HG03457 (cell line): ENCODE measurements at regions not wholly inside any gene's neighbourhood (a gene's known extent, or its start where the extent isn't known, plus 50 kb on each side); places are given as distances from the start of the nearest gene placed in this dataset.

ENCODE experiments used
- ATAC-seq: cut with Tn5 transposase; IDR thresholded peaks from one replicate; pipeline ENCODE4 v1.9.1; 2021; ENCODE audit warnings: moderate number of reproducible peaks; ENCODE audit not compliant: unreplicated experiment

DNA sequence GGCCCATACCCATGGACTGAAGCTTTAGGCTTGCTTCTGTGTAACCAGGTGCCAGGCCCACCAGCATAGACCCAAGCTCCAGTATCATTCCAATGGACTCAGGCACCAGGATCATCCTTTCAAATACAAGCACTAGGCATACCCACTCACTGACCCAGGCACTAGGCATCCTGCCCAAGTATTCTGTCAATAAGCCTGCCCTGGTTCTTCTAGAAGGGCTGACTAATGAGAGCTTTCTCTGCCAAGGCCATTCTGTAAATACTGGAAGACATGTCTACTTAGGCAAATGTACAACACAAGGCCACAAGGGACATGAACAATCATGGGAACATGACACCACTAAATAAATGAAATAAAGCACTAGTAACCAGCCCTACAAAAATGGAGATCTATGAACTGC, 352.2 kb downstream of the FSCB start:
- ATAC-seq = no peak

DNA sequence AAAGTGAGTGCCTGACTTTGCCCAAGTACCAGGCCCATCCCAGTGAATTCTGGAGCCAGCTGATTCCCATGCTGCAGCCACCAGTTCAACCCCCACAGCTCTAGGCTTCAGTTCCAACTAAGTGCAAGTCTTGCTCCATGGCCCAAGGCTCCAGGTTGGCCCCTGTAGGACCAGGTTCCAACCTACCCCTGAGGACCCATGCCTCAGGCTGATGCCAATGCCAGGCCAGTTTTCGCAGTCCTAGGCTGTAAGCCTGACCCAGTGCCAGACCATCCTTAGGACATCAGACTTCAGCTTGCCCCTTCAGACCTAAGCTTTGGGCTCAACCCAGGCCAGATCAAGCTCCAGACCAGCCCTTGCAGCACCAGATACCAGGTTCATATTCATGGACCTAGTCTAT, 352.6 kb downstream of the FSCB start:
- no peak for ATAC-seq

DNA sequence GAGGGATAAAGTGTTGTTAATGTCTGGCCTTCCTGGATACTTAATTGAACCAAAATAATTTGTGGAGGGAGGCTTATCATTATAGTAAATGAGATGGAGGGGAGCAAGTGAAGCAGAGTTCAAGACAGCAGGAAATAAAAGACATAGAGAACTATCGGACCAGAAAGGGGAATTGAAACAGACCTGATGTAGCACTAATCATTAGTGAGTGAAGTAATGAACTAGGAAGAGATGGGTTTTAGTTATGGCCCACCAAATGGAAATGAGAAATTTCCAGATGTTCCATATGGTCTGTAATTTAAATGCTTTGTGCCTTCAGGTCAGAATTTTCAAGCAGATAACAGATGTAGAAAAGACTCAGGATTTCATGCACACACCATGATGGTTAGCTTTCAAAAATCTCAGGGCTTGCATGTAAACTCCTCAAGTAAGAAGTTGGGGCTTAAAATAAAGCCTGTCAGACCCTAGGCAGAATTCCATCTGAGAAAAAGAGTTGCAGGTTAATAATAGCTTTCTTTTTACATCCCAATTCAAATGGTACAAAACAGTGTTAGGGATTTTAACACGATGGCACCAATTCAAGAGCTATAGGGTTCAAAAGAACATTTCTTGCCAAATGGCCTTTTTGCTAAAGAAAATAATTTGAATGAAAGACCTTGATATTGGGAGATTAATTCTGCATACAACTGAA, 355.8 kb downstream of the FSCB start:
- no peak for ATAC-seq

DNA sequence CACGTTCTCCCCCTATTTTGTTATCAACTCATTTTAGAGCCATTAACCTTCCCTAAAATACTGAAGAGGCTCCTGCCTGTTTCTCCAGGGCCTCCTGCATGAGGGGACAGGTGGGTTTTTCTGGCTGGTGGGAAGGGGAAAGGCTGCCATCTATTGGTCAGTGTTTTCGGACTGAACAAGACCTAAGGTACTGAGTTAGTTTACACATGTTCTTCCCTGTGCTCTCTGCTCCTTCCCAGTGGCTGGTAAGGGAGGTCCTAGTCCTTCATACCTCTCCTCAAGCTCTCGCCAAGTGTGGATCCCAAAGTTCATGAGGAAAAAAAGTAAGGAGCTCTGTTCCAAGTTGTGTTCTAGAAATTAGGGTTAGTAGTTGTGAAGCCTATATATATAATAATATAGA, 357.5 kb downstream of the FSCB start:
- no peak for ATAC-seq

DNA sequence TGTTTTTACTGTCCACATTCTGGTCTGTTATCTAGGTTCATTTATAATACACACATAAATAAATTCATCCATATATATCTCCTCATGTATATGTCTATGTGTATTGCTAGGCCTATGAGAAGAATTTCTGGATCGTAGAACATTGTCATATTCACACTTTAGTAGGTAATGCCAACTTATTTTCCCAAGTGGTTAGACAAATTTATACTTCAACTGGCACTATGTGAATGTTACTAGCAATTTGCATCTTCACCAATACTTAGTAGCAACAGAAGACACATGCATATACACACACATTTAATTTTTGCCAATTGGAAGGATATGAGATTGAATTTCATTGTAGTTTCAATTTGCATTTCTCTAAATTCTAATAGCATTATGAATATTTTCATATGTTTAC, 365.1 kb downstream of the FSCB start:
- no peak for ATAC-seq

DNA sequence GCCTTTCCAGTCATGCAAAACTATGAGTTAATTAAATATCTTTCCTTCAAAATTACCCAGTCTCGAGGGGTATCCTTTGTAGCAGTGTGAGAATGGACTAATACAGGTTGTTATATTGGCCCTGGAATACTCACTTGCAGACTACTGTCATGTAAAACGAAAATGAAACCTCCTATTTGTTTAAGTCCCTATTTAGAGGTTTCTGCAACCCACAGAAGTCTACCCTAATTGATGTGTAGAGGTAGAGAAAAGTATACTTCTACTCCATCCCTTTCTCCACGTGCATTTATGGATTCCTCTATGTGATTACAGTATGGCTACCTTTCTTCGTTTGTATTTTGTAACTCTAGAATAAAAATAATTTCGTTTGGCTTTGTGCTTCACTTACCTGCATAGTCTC, 371.1 kb downstream of the FSCB start:
- no peak for ATAC-seq

DNA sequence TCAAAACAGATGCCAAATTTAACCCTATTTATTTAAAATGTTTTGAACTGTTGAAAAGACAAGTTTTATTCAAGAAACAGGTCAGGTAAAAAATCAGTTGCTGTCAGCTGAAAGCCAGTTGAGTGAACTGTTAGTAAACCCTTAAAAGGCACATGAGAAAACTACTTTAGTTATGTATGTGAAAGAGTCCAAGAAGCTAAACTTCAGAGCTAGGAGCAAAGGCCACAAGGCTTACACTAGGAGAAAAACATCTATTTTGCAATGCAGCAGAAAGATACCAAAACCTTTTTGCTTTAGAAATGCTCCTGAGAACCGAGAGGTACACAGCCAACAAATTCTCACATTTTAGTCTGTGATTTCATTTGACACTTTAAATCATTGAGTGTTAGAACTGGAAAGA, 375.2 kb downstream of the FSCB start:
- ATAC-seq = no peak

DNA sequence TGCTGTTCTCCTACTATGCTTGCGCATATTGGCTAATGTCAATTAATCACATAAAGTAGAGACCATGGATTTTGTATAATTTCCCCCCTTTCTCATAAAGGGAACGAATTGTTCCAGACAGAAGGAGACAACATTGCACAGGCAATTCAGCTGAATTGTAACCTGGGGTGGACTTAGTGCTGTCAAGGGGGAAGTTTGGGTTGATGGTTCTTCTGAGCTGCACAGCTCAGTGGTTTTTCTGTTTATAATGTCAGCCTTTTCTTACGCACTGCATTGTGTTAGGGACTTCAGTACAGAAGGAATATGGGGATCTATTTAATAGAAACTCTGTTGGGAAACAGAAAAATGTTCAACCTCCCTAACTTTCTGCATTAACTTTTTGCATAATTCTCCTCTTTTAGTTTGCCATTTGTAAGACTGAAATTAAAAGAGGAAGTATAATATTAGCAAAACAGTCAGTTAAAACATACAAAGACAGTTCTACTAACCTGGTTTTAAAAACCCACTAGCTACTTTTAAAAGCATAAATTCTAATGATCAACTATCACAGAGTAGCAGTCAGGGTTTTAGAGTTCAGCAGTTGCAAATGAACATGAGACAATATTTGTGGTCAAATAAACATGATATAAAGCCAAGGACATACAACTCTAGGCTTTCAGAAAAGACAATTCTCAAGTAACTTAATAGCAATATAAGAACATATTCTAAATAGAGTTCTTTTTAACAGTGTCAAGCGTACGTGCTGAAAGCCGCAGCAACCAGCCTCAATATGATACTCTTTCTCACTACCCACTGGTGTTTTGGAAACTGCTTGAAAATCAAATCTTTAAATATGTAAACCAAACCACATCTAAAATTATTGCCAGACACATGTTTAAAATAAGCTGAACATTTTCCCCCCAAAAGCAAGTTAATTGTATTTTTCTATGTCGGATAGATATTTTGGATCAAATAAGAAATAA, 393.0 kb downstream of the FSCB start:
- ATAC-seq = no peak

DNA sequence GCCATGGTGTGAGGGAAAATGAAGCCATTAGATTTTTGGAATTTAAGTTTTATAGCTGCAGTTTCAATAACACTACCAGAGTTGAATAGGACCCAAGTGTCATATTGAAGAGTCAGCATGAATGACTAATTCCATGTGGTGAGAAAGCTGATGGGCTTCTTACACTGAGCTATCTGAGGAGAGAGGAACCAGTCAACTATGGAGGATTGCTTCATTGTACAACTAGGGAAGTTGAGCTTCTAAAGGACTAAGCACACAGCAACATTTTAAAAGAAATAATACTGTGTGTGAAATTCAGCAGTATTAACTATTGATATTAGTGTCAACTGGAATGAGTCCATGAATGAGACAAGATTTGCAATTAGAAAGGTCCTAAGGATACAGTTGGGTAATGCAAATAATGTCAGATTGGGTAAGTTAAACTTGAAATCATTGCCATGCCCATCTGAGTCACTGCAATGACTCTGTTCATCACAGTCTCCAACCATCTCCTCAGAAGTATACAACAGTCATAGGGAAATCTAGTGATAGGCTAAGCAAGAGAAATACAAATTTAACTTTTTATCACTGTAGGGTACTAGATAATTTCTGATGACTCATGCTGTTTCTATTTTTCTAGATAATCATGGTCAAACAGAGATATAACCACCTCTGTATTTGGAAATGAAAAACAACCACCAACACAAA, 394.2 kb downstream of the FSCB start:
- ATAC-seq = no peak

DNA sequence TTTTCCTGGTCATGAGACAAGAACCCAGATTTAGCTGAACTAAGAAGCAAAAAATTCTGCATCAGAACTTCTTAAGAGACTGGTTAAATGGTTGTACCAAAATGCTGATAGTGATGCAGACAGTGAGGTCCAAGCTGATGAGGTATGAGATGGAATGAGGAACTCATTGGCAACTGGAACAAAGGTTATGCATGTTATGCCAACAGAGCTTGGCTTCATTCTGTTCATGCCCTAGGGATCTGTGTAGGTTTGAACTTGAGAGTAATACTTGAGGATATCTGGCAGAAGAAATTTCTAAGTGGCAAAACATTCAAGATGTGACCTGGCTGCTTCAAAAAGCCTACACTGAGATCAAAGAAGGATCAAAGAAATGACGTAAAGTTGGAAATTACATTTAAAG, 398.0 kb downstream of the FSCB start:
- ATAC-seq = no peak

DNA sequence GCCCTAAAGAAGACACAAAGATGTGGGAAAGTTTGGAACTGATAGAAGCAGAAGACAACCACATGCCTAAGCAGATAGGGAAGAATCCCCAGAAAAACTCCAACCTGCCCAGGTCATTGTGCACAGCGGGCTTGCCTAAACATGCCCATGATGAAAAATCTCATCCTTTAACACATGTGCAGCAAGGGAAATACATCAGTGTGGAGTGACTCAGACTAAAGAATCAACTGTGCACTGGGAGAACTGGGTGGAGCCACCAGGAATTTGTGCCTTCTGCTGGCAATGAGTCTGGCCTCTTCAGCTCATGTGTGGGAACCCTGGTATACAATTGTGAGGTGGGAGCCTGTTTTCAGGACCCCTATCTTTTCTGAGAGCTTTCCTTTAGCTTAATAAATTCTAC, 398.5 kb downstream of the FSCB start:
- no peak for ATAC-seq

DNA sequence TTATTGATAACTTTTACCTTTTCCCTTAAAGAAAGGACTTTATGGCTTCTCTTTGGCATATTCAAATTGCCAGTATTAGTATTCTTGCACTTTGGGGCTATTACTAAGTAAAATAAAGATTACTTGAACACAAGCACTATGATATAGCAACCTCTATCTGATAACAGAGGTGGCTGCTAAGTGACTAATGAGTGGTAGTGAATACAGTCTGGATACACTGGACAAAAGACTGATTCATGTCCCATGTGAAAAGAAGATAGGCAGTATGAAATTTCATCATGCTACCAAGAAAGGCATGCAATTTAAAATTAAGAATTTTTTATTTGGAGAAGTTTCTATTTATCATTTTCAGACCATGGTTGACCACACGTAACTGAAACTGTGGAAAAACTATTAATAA, 399.9 kb downstream of the FSCB start:
- no peak for ATAC-seq

DNA sequence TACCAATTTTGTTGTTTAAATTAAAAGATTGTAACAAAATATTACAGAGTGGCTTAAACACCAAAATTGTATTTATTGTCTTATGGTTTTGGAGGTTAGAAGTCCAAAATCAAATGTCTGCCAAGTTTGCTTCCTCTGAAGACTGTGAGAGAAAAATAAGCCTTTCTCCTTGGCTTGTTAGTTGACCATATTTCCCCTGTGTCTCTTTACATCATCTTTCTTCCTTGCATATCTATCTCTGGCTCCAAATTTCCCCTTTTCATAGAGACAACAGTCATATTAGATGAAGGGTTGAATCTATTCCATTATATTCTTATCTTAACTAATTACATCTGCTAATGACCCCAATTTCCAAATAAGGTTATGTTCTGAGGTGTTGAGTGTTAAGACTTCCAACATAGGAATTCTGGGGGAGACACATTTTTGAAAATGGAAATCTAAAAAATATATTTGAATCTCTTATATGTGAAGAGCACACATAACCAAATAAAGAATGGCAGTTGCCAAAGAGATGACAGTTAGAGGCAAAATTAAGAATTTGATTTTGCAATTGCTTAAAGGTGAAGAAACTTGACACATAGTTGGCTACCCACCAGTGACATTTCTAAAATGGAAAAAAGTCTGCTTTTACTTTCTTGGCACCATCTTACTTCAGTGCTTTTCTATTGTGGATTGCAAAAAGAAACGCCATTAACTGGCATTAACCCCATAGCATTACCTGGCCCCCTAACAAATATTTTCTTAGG, 407.2 kb downstream of the FSCB start:
- no peak for ATAC-seq

DNA sequence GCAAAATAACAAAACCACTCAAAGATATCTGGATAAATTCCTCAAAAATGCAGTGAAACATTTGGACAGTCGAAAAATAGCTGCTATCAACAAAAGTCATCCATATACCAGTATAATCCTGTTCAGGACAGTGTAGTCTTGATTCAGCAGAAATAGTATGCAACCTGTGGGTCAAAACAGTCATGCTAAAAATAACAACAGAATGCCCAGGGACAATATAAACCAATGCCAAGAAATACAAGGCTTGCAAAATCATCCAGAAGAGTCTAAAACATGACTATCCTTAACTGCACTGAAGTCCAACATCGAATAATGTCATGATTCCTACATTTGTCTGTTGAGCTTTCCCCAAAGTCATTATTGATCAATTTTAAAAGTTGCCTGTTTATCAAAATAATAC, 425.9 kb downstream of the FSCB start:
- ATAC-seq = no peak

DNA sequence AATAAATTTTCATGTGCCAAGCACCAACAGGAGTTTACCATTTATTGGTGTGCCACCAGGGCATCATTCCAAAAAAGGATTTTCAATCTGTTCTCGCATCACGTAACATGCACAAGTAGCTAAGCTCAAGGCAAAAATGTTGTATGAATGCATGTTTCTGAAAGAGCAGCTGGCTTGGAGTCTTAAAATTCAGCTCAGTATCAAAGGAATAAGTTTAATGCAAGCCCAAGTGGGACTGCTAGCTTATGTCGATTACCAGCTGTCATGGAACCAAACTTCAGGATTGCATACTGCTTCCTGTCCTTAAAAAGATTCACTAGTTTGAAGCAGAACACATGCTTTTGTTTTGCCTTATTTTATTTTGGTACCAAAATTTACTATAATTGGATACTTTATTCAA, 437.0 kb downstream of the FSCB start:
- no peak for ATAC-seq

DNA sequence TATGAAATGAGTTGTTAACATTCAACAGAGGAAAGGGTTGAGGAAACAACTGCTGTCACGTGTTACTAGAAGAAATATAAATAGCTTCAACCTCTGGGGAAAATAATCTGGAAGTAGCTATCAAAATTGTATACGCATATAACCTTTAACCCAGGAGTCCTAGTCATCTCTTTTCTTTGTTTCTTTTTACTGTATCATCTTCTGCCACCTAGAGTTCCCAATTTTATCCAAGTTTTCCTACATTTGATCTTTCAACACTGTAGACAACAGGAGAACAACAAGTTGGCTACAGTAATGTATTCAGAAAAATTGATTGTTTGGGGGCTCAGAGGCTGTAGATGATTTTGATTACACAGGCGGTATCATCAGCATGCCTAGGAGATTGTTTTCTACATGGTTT, 453.7 kb downstream of the FSCB start:
- no peak for ATAC-seq

DNA sequence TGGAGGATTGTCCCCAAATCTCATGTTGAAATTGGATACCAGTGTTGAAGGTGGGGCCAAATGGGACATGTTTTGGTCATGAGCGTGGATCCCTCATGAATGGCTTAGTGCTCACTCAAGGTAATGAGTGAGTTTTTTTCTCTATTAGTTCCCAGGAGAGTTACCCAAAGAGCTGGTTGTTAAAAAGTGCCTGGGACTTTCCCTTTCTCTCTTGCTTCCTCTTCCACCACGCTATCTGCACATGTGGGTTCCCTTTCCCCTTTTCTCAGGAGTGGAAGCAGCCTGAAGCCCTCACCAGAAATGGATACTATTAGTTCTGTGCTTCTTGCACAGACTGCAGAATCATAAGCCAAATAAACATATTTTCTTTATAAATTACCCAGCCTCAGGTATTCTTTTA, 465.4 kb downstream of the FSCB start:
- ATAC-seq = no peak

DNA sequence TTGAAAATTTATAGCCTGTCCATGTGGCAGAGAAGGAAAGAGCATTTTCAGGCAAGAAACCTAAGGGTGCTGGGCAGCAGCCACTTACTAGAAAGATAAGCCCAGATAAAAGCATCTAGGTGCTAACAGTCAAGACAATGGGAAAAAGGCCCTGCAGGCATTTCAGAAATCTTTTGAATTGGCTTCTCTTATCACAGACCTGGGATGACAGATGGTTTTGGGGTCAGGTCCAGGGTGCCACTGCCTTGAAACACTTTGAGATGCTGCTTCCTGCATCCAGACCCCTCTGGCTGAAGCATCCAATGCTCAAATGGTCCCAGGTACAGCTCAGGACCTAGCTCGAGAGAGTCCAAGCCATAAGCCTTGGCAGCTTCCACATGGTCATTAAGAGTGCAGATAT, 466.5 kb downstream of the FSCB start:
- ATAC-seq = no peak

DNA sequence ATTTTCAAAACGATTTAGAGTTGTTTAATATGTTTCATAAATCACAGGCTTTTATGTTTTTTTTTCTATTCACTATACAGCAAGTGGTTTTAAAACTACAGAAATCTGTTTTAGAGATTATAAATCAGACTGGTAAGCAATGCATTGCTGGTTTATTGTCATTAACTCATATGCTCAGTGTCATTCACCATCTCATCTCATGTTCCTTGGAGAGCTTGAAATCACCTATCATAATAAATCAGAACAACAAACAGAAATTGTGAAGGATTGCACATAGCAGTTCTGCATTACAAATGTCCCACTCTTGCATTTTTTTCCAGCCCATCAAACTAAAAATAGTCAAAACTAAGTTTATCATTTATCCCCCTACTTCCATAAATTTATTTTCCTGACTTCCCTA, 470.8 kb downstream of the FSCB start:
- no peak for ATAC-seq

DNA sequence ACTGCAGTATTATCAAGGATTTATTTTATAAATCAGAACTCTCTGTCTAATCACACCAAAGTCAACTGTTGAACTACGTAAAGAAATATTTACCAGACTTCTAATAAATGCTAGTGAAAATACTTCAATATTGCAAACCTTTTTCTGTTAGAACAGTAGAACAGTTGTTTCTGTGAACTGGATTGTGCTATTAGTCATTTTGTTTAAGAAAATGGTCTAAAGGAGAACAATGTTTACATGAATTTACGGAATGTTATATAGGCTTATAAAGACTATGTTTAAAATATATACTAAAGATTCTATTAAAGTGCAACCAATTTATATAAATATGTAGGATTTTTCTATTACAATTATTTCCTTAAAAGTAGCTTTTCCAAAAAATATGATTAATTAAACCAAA, 471.4 kb downstream of the FSCB start:
- no peak for ATAC-seq

DNA sequence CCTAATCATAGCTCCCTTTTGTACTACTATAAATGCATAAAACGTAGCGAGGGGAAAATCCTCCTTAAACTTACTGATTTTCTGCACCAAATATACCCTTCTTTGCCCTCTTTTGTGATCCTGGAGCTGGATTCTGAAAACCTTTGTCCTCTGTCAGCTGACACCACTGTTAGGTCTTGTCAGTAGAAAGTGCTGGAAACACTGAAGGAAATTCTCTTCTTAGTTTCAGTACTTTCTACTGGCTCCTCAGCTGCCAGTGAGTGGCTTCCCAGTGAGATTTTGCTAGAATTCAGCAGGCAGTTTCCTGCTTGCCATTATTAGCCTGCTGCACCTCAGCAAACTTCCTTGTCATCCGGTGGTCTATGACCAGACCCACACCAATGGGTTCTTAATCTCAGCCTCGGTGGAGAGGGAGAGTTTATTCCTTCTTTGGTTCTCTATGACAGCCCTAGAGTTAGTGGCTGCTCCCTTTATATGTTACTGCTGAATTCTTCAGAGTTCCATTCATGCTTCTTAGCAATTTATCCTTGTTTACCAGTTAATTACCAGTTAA, 476.2 kb downstream of the FSCB start:
- ATAC-seq = no peak
